Cardiac septum (tissue), 1 donor: ENCODE measurements at regions not wholly inside any gene's neighbourhood (a gene's known extent, or its start where the extent isn't known, plus 50 kb on each side); places are given as distances from the start of the nearest gene placed in this dataset.
"Not testable (repeated sequence)": the region's sequence is repeated elsewhere in the genome, so short reads cannot be mapped to it uniquely, and the experiment has no call there.

ENCODE experiments used
- DNase-seq: peaks from one replicate; pipeline ENCODE4 v3.0.0-alpha.2; 2020; ENCODE audit warnings: low spot score
- intact Hi-C: fragments of 100-400 bp; cut with DNase I; formaldehyde crosslinking; loops from one replicate; pipeline ENCODE4 v1.14.0; 2022
- donor health status: DM: no; HTN: no; CAD: no.

GRCh38 chr10:30200017-30200415, 140.6 kb upstream of the JCAD start:
- DNase-seq = no peak
- intact Hi-C loops = no loop called here

DNA sequence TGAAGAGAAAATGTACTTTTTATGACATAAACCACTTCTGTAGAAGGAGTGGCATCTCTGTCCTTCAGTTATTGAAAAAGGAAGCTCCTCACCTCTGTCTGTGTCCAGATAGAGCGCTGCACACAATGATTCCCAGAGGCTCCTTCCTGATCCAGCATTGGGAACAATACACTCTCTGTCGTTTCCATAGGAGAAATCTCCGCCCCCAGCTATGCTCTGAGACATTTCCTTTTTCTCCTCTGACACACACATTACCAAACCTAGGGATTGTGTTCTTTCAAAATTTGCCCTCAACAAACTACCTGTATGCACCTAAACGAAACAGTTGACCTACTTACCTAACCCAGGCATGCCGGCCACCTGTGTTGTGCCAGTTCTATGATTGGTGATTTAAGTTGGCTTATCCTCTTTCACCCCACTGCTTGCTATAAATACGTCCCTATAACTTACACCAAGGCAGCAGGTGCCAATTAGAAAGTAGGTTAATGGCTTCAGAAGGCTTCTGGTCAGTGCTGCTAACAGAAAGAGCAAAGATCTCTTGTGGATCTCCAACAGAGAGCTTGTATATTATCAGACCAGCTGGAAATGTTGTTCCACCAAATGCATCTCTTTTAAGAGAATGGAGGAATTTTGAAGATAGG, 140.1 kb upstream of the JCAD start:
- intact Hi-C loops = no loop called here
- no peak for DNase-seq

GRCh38 chr10:30197186-30197585, 137.8 kb upstream of the JCAD start:
- no peak for DNase-seq
- intact Hi-C loops = no loop called here

GRCh38 chr10:30196559-30196958, 137.2 kb upstream of the JCAD start:
- intact Hi-C loops, DNase-seq: not testable (repeated sequence)

DNA sequence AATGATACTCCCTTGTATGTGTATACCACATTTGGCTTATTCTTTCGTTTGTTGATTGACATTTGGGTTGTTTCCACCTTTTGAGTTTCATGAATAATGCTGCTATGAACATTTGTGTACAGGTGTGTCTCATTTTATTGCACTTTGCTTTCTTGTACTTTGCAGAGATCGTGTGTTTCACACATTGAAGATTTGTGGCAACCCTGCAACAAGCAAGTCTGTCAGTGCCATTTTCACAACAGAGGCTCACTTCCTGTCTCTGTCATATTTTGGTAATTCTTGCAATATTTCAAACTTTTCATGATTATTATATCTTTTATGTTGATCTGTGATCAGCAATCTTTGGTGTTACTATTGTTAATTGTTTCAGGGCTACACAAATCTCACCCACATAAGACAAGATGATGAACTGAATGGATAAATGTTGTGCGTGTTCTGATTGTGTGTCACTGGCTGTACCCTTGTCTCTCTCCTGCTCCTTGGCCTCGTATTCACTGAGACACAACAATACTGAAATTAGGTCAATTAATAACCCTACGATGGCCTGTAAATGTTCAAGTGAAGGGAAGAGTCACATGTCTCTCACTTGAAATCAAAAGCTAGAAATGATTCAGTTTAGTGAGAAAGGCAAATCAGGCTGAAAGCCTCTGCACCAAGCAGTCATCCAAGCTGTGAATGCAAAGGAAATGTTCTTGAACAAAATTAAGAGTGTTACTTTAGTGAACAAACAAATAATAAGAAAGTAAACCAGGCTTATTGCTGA, 133.6 kb upstream of the JCAD start:
- no peak for DNase-seq
- intact Hi-C loops = loop anchor here (5.0 kb wide), 1 partner anchor 34 kb away; no protein-coding TSS in a partner anchor

- no peak for DNase-seq
- intact Hi-C loops = loop anchor here (5.0 kb wide), 1 partner anchor 36 kb away; no protein-coding TSS in a partner anchor
These were observed 131.5 kb upstream of the JCAD start for GRCh38 chr10:30190577-30191552.

- DNase-seq = no peak
- intact Hi-C loops = loop anchor here (5.0 kb wide), 2 partner anchors 132 to 187 kb away; partner anchors contain the start of gene JCAD
These were observed 129.8 kb upstream of the JCAD start for GRCh38 chr10:30189238-30189580.

- intact Hi-C loops = loop anchor here (5.0 kb wide), 2 partner anchors 131 to 186 kb away; partner anchors contain the start of gene JCAD
- DNase-seq = no peak
These were observed 129.3 kb upstream of the JCAD start for GRCh38 chr10:30188556-30189237.

DNA sequence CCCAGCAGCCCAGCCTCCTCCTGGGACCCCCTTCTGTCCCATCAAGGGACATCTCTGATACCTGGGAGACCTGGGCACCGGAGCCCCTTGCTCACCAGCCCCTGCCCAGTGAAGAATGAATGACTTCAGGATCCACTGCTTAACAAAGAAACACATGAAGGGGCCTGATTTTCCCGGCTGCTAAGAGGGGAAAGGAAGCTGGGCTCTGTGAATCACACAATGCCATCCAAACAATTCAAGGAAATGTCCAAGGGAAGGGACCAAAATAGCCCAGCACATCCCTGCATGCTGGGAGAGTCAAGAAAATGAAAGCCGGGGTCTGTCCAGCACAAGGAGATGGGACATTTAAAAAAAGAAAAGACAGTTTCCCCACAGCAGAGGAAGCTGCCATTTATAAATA, 128.7 kb upstream of the JCAD start:
- DNase-seq = no peak
- intact Hi-C loops = loop anchor here (5.0 kb wide), 2 partner anchors 131 to 186 kb away; partner anchors contain the start of gene JCAD

DNA sequence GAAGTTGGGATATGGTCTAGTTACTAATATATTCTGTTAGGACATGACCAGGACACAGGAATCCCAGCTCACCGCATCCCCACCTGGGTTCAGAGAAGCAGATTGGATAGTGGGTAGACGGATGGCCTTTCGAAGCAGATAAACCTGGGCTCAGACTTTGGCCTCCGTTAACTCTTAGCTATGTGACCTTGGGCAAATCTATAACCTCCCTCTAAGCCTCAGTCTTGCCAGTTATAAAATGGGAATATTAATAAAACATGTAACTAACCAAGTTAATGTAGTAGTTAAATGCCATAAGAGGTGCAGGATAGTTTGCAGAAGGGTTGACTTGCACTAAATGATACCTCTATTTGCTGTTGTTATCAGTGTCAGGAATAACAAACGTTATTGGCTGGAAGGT, 127.6 kb upstream of the JCAD start:
- intact Hi-C loops = loop anchor here (5.0 kb wide), 2 partner anchors 130 to 185 kb away; partner anchors contain the start of gene JCAD
- DNase-seq = no peak

DNA sequence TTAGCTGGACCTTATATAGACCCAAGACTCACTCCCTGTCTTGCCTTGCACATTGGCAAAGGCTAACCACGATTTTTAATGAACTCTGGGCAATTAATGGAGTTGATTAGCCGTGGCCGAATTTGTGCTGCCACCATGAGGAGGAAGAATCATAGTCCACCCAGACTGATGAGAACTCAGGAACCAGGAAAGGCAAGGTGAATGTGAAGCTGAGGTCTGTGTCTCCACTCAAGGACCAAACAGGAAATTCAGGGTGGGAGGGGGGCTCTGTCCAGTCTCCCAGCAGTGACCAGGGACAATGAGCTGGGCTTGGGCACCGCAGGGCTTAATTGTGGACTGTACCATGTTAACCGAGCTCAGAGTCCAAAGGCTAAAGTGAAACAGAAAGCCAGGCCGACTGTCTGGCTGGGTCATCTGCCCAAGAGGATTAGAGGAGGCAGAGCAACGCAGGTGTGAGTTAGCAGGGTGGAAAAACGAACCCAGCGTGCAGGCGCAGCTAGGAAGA, 127.0 kb upstream of the JCAD start:
- no peak for DNase-seq
- intact Hi-C loops = loop anchor here (5.0 kb wide), 2 partner anchors 129 to 184 kb away; partner anchors contain the start of gene JCAD

DNA sequence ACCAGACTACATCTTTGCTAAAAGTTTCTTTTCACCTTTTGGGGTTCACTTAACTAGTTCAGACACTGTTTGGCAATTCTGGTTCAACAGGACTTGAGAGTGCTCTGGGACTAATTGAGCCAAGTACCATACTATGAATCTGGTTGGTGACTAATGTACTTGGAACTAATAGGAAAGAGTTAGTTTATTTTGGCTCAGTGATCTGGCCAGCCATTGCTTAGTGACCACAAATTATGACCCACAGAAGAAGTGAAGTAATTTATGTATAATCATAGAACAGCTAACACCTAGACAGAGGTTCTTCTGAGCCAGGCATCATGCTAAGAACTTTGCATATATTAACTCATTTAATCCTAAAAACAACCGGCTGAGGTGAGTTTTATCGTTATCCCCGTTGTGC, 126.5 kb upstream of the JCAD start:
- intact Hi-C loops = loop anchor here (5.0 kb wide), 2 partner anchors 129 to 184 kb away; partner anchors contain the start of gene JCAD
- DNase-seq = no peak

DNA sequence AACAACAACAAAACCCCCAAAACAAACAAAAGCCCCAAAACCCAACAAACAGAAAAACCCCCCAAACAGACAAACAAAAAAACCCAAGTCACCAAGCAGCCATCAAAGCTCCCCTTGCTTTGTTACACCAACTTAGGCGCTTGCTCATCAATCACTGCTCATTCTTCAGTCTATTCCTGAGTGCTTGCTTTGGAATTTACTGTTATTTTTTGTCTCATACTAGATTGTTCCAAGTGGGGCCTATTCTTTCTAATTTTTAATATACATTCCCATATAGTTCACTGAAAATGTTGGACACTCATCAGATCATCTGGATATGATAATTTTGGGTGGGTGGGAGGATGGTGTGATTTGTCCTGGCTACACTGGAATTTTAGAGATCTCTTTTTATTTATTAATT, 126.0 kb upstream of the JCAD start:
- intact Hi-C loops = loop anchor here (5.0 kb wide), 2 partner anchors 128 to 183 kb away; partner anchors contain the start of gene JCAD
- no peak for DNase-seq

- intact Hi-C loops = loop anchor here (5.0 kb wide), 2 partner anchors 127 to 182 kb away; partner anchors contain the start of gene JCAD
- DNase-seq = no peak
These were observed 125.1 kb upstream of the JCAD start for GRCh38 chr10:30184397-30185033.

DNA sequence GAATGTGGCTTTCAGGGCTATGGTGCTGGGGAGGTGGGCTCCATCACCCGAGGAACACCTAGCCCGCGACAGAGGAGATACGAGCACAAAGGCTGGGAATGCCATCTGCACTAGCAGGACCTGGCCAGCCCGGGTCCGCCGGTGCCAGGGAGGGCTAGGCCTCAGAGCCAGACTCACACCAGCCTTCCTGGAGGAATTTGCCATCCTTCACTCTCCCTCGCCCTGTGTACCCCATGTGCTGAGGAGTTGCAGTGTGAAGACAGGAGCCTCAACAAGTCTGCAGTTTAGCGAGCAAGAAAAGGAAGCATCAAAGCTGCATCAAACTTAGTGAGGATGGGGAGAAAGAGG, 123.6 kb upstream of the JCAD start:
- no peak for DNase-seq
- intact Hi-C loops = no loop called here

DNA sequence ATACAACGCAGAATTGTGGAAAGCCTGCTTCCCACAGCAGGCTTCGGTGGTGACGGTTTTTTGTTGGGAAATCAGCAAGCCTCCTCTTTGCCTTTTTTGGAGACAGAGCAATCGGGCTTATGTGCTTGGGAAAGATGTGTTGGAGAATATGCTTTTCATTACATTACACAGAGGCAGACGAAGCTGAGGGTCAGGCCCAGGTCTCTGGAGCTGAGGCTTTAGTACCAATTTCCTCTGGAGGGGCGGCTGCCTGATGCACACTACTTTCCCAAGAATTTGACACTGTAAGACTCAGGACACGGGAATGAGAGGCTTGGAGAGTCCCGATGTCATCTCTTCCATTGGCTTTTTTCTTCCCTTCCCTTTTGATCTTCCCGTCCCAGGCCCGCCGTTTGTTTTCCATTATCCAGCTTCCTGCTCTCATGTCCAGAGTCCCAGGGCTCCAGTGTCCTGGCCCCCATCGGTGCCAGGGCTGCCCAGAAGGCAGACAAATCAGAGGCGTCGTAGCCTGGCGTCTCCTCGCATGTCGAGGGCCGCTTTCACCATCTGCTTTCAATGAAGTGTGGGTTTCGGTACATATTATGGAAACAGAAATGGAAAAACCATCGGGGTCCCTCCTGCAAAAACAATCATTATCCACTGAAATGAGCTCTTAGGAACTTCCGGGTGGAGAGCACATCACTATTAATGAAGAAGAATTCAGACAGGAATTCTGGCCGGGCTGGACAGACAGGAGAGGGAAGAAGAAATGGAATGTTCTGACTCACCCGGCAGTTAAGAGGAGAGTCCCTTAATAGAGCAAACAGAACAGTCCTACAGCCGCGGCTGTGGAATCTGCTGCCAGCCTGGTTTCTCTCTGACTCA, 123.0 kb upstream of the JCAD start:
- no peak for DNase-seq

GRCh38 chr10:30178356-30178964, 119.1 kb upstream of the JCAD start:
- no peak for DNase-seq
- intact Hi-C loops = no loop called here

More for the DNA sequence above, 123.0 kb upstream of the JCAD start:
- intact Hi-C loops = no loop called here
